ENCODE measurements at regions not wholly inside any gene's neighbourhood (a gene's known extent, or its start where the extent isn't known, plus 50 kb on each side); places are given as distances from the start of the nearest gene placed in this dataset.

DNA sequence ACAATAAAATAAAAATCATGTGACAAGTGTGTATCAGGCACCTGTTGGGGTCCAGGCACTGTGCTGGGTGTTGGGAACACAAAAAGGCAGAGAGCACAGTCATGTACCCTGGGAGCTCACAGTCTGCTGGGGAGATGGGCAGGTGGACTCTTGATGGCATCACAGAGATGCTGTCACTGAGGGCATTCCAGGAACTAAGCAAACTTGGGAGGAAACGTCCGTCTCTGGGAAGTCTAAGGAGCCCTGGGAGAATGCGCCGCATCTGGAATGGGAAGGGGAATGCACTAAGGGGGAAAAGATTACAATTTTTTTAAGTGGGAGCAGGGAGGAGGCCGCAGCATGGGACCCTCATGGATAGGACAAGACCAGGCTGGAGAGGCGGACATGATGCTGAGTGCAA, 80.9 kb upstream of the ZNF423 start:
- FAIRE-seq: no peak
- intact Hi-C loops (cut with micrococcal nuclease; ENCODE audit: unreplicated experiment): no loop called here

DNA sequence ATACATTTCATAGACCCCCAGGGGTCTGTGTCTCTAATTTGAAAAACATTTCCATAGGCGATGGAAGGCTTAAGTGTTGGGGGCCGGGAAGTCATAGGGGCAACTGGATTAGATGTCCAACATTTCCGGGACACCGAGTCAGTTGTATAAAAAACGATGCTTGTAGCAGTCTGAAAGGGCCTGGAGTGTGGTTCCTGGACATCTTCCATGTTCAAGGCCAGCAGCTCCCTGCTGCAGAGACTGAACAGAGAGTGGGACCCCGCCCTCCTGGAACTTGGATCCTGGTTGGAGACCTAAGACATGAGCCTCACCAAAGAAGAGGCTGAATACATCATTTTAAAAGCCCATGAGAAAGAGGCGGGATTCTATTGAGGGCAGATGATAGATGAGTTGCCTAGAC, 82.0 kb upstream of the ZNF423 start:
- FAIRE-seq (no peak), DNase-seq (ENCODE audit: low spot score) (no peak), ATAC-seq (no peak)
- ChIA-PET CTCF (ENCODE audit: low intra/inter-chr PET ratio, low total read pairs) (no interaction called here), POLR2A (no interaction called here)
- no peaks in the 10 kb centered on the region for H3K36me3 ChIP-seq (replicated peaks in 1 of 2; ENCODE audit: control insufficient read depth in 1 of 2, insufficient read depth in 2 of 2, low read length in 2 of 2)
- in situ Hi-C loops (cut with HindIII; ENCODE audit: extremely low pct_ligation_motif_present, low pct_unique_long_range_greater_than_20kb): no loop called here
- no peaks in the 10 kb centered on the region for H4K20me1 ChIP-seq (ENCODE audit: insufficient read depth, low read length)
- H3K4me1 ChIP-seq (ENCODE audit: insufficient read depth, low read length): peaks cover 14% of the 10 kb centered on the region; the same call in 1 of the 2 replicates
- H3K79me2 ChIP-seq (ENCODE audit: insufficient read depth, low read length): no peaks in the 10 kb centered on the region
- TF ChIP-seq ARNT2 (CRISPR knock-in tag; IDR thresholded peaks at IDR 0.05; ENCODE audit: low read depth): no peak
- TF ChIP-seq ZNF674 (CRISPR knock-in tag; IDR thresholded peaks at IDR 0.05; ENCODE audit: low read depth): no peak
- TF ChIP-seq ATF7 (IDR thresholded peaks at IDR 0.05): no peak
- no peak for TF ChIP-seq ATF7 (CRISPR knock-in tag; IDR thresholded peaks at IDR 0.05)
- no peak for TF ChIP-seq HNF4A (CRISPR knock-in tag; IDR thresholded peaks at IDR 0.05)
- no peak for TF ChIP-seq NRL (CRISPR knock-in tag; IDR thresholded peaks at IDR 0.05; ENCODE audit: borderline replicate concordance)
- TF ChIP-seq NFATC3 (CRISPR knock-in tag; IDR thresholded peaks at IDR 0.05): no peak
- TF ChIP-seq ZFP1 (CRISPR knock-in tag; IDR thresholded peaks at IDR 0.05): no peak
- TF ChIP-seq, protein P1, sequence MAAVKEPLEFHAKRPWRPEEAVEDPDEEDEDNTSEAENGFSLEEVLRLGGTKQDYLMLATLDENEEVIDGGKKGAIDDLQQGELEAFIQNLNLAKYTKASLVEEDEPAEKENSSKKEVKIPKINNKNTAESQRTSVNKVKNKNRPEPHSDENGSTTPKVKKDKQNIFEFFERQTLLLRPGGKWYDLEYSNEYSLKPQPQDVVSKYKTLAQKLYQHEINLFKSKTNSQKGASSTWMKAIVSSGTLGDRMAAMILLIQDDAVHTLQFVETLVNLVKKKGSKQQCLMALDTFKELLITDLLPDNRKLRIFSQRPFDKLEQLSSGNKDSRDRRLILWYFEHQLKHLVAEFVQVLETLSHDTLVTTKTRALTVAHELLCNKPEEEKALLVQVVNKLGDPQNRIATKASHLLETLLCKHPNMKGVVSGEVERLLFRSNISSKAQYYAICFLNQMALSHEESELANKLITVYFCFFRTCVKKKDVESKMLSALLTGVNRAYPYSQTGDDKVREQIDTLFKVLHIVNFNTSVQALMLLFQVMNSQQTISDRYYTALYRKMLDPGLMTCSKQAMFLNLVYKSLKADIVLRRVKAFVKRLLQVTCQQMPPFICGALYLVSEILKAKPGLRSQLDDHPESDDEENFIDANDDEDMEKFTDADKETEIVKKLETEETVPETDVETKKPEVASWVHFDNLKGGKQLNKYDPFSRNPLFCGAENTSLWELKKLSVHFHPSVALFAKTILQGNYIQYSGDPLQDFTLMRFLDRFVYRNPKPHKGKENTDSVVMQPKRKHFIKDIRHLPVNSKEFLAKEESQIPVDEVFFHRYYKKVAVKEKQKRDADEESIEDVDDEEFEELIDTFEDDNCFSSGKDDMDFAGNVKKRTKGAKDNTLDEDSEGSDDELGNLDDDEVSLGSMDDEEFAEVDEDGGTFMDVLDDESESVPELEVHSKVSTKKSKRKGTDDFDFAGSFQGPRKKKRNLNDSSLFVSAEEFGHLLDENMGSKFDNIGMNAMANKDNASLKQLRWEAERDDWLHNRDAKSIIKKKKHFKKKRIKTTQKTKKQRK (IDR thresholded peaks at IDR 0.05; ENCODE audit: low read length): no peak
- no peak for TF ChIP-seq ZNF33A (CRISPR knock-in tag; IDR thresholded peaks at IDR 0.05; ENCODE audit: borderline replicate concordance)
- 41% methylated on average over 7 of the region's 7 CpGs for WGBS (ENCODE audit: low lambda C conversion rate)
- H3K27ac ChIP-seq (ENCODE audit: extremely low read length, insufficient read depth, low read length): no peak overlapping the region
- H3K4me3 ChIP-seq (replicated peaks in 1 of 3; ENCODE audit: insufficient read depth in 1 of 3, low read depth in 2 of 3, low read length in 3 of 3): no peak overlapping the region
- BruUV-seq (replicated peaks): no TSS peak
- H3K27me3 ChIP-seq (ENCODE audit: control insufficient read depth in 1 of 2, insufficient read depth in 2 of 2, low read length in 2 of 2): peaks cover 1 to 25% of the 10 kb centered on the region in 2 experiments; a peak in 4 of 5 replicates
- H3K9ac ChIP-seq (ENCODE audit: insufficient read depth, low read depth, low read length): no peak overlapping the region
- no peaks in the 10 kb centered on the region for H3K9me3 ChIP-seq (ENCODE audit: low read length)
- H3K4me2 ChIP-seq (ENCODE audit: low read depth, low read length): no peak overlapping the region
- no peak overlapping the region for H2AFZ ChIP-seq (ENCODE audit: low read length)
- intact Hi-C loops (cut with micrococcal nuclease; ENCODE audit: unreplicated experiment): no loop called here

More for the DNA sequence above, 80.9 kb upstream of the ZNF423 start:
- POLR2A ChIA-PET: no interaction called here
- H3K4me3 ChIP-seq (replicated peaks in 1 of 3; ENCODE audit: insufficient read depth in 1 of 3, low read depth in 2 of 3, low read length in 3 of 3): no peak overlapping the region
- no peaks in the 10 kb centered on the region for H3K79me2 ChIP-seq (ENCODE audit: insufficient read depth, low read length)
- H3K4me2 ChIP-seq (ENCODE audit: low read depth, low read length): no peak overlapping the region
- H3K27me3 ChIP-seq (ENCODE audit: control insufficient read depth in 1 of 2, insufficient read depth in 2 of 2, low read length in 2 of 2): peaks cover 1 to 36% of the 10 kb centered on the region in 2 experiments
- no peak overlapping the region for H3K9ac ChIP-seq (ENCODE audit: insufficient read depth, low read depth, low read length)
- in situ Hi-C loops (cut with HindIII; ENCODE audit: extremely low pct_ligation_motif_present, low pct_unique_long_range_greater_than_20kb): no loop called here
- 69% methylated on average over 6 of the region's 6 CpGs for WGBS (ENCODE audit: low lambda C conversion rate)
- DNase-seq (ENCODE audit: low spot score): no peak
- no peak overlapping the region for H3K27ac ChIP-seq (ENCODE audit: extremely low read length, insufficient read depth, low read length)
- ATAC-seq: peak; percentile 20; the same call in 1 of the 3 replicates
- peaks cover 14% of the 10 kb centered on the region; the same call in 1 of the 2 replicates for H3K4me1 ChIP-seq (ENCODE audit: insufficient read depth, low read length)
- H4K20me1 ChIP-seq (ENCODE audit: insufficient read depth, low read length): no peaks in the 10 kb centered on the region
- no TSS peak for BruUV-seq (replicated peaks)
- H2AFZ ChIP-seq (ENCODE audit: low read length): no peak overlapping the region
- no peaks in the 10 kb centered on the region for H3K9me3 ChIP-seq (ENCODE audit: low read length)
- TF ChIP-seq, protein P2, sequence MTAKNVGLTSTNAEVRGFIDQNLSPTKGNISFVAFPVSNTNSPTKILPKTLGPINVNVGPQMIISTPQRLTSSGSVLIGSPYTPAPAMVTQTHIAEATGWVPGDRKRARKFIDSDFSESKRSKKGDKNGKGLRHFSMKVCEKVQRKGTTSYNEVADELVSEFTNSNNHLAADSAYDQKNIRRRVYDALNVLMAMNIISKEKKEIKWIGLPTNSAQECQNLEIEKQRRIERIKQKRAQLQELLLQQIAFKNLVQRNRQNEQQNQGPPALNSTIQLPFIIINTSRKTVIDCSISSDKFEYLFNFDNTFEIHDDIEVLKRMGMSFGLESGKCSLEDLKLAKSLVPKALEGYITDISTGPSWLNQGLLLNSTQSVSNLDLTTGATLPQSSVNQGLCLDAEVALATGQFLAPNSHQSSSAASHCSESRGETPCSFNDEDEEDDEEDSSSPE (CRISPR knock-in tag; IDR thresholded peaks at IDR 0.05): no peak
- TF ChIP-seq ZSCAN12 (CRISPR knock-in tag; IDR thresholded peaks at IDR 0.05) (no peak), POLR2AphosphoS2 (IDR thresholded peaks at IDR 0.05; ENCODE audit: low read depth, low read length) (no peak), HNRNPUL1 (IDR thresholded peaks at IDR 0.05; ENCODE audit: low read depth, low read length) (no peak)
- TF ChIP-seq, protein P3, sequence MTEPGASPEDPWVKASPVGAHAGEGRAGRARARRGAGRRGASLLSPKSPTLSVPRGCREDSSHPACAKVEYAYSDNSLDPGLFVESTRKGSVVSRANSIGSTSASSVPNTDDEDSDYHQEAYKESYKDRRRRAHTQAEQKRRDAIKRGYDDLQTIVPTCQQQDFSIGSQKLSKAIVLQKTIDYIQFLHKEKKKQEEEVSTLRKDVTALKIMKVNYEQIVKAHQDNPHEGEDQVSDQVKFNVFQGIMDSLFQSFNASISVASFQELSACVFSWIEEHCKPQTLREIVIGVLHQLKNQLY (CRISPR knock-in tag; IDR thresholded peaks at IDR 0.05): no peak
- CTCF ChIA-PET (ENCODE audit: low intra/inter-chr PET ratio, low total read pairs): no interaction called here
- H3K36me3 ChIP-seq (replicated peaks in 1 of 2; ENCODE audit: control insufficient read depth in 1 of 2, insufficient read depth in 2 of 2, low read length in 2 of 2): no peaks in the 10 kb centered on the region
